COLO668 (cell line): ENCODE measurements at regions not wholly inside any gene's neighbourhood (a gene's known extent, or its start where the extent isn't known, plus 50 kb on each side); places are given as distances from the start of the nearest gene placed in this dataset.

Source experiments
- DNase-seq: peaks from one replicate; lab custom pipeline; 2025; ENCODE audit not compliant: unreplicated experiment; lab: John Stamatoyannopoulos, UW

DNA sequence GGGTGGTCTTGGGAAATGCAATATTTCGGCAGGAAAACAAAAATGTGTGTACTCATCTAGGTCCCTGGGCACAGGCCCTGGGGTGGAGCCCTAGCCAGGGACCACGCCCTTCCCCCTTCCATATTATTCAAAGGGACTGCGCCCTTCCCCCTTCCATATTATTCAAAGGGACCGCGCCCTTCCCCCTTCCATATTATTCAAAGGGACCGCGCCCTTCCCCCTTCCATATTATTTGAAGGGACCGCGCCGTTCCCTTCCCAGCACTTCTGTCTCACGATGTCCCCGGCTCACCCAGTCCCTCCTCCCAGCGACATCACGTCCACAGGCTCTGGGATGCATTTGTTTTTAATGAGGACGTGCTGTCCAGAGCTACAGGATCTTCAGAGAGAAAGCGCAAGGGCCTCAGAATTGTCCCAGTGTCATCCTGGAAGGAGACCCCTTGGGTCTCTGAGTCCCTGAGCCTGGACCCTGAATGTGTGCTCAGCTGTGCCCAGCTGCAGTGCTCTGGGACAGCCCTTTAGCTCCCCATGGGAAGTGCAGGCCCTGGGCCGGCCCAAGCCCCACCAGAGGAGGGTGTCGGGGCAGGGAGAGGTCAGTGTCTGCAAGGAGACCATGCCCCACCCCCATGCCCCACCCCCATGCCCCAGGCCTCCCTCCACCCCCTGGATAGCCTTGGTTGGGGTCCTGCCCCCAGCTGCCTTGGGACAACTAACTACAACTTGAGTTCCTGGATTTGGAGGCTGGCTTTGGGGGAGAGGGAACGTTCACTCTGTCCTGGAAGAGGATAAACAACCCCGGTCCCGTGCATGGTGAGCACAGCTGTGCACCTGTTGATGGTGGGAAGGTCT is 810.0 kb downstream of the BRD1 start:
- no peak for DNase-seq

DNA sequence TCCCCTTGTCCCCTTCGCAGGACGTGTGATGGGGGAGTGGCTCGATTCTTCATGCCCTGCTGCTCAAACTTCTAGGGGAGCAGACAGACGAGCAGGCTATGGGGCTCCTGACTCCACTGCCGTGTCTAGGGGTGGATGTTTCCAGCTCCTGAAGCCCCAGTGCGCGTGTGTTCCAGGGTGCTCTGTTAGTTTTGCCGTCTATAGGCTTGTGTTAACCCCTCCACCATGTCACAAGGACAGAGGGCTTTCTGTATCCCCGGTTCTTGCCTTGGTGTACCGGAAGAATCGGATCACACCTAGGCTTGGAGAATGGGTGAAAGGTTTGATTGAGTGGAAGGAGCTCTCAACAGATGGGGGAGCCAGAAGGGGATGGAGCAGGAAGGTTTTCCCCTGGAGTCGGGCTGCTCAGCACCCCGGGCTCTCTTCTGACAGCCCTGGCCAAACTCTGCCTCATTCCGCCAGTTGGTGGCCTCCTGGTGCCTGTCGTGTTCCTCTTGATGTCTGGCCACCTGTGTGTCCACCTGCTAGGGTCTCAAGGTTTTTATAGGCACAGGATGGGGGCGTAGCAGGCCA is 810.7 kb downstream of the BRD1 start:
- DNase-seq: no peak

DNA sequence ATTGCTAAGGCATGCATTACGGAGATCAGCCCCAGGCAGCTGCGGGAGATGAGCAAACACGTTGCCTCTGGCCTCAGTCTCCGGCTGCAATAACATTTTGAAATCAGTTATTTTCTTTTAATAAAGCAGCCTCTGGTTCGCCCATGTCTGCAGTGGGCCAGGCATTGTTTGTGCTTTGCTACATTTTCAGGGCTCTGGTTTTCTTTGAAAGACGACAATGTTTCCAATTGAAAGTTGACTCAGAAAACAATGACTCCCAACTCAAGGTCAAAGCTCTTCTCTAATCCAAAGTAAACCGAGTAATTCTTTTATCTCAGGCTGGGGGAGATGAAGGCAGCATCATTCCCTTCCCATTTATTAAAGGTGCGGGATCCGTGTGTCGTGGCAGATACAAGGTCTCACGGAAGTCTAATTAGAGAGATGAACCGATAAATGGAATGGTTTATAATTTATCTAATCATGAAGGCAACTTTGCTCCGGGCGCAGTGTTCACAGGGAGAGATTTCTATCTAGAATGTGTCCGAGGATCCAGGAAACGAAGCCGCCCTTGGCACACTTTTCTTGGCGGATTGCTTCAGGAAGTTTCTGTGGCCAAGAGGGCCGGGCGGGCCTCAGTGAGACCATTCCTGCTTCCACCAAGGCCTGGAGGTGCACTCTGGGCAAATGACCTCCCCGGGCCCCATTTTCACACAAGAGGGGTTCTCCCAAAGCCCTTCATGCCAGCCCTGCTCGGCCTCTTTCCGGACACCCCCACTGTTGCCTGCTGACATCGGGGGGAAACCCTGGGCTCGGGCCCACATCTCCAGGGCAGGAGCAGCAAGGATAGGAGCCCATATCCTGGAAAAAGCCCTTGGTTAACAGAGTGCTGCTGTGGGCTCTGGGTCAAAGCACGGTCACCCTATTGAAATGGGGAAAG is 811.4 kb downstream of the BRD1 start:
- DNase-seq: no peak

DNA sequence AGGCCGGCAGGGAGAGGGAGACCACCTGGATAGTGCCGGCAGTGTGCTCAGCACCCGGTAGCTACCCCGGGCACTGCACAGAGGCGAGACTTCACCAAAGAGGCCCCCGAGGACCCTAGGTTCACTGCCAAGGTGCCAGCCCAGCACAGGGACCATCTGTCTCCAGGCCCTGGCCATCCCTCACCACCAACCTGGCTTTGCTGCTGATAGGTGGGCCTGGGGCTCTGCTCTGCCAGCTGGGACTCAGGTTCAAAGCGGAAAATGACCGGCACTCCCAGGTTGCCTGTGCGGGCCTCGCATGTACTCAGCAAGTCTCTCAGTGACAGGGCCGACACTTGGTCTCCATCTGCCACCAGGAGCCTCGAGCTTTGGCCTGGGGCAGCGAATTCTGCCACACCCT is 812.2 kb downstream of the BRD1 start:
- DNase-seq: no peak

DNA sequence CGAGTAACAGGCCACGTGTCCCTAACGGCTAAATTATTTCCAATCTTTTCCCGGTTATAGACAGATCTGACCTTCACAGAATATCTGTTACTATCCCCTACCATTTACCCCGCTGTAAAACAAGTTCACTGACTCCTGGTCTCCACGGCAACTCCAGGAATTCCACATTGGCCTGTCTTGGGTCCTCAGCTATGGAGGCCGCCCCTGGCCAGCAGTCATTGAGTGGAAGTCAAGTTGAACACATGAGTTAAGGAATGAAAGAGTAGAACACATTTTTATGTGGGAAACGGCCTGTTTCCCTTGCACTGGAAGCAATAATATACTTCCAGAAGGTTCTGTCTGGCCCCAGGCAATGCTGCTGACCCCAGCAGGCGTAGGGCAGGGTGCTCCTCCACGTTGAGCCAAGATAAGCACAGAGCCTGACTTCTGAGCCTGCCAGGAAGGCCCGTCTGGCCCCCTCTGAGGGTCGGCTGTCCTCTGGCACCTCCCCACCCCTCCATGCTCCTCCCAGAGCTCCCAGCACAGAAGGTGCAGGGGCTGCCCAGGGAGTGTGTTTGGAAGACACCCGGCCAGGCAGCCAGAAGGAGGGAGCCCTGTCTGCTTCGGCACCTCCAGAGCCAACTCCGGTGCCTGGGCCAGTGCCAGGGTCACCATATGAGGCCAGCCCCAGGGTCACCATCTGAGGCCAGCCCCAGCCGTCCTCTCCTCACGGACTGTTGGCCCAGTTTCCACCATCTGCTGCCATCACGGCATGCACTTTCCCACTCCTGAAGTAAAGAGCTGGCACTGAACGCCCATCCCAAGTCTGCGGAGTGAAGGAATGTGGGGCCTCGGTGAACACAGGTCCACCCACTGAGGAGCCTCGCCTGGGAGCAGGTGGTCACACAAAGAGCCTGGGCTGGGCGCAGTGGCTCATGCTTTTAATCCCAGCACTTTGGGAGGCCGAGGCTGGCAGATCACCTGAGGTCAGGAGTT is 813.2 kb downstream of the BRD1 start:
- no peak for DNase-seq

DNA sequence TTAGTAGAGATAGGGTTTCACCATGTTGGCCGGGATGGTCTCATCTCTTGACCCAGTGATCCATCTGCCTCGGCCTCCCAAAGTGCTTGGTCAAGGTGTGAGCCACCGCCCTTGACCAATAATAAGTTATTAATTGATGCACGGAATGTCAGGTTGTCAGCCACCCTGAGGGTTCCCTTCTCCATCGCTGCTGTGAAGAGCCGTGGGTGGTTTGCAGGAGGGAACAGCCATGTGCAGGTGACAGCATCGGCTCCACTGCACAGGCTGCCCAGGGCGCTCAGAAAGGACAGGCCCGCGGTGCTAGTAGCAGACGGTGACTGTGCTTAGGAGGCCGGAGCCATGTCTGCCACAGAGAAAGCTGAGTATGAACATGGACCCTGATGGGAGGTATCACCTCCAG is 814.0 kb downstream of the BRD1 start:
- no peak for DNase-seq

DNA sequence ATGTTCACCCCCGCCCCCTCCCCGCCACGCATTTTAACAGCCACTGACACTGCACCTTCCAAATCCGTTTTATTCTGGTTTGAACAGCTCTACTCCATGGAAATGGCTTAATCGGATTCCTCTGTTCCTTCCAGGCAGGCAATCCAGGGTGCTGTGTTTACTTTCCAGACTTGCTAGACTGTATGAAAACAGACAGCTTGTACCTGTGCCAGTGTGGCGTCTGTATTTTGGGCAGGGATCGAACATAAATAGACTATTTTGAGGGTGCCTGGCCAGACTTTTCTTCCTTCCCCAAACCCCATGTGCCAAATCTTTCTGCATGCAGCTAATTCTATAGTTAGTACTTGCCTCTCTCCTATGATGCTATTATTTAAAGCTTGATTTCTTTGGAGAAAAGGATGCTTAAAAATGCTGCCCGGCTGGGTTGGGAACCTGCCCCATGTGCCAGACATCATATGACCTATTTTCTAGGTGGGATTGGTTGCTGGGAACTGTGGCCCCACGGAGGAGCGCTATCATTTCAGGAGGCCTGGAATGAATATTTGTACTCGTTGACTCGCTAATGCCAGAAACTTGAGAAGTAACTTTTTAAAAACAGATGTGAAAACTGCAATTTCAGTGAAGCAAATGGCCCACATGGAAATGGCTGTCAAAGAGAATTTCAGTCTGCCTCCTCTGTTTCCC is 814.8 kb downstream of the BRD1 start:
- DNase-seq: no peak

- DNase-seq: no peak
Observed at GRCh38 chr22:49011769-49012648, 815.7 kb downstream of the BRD1 start.

DNA sequence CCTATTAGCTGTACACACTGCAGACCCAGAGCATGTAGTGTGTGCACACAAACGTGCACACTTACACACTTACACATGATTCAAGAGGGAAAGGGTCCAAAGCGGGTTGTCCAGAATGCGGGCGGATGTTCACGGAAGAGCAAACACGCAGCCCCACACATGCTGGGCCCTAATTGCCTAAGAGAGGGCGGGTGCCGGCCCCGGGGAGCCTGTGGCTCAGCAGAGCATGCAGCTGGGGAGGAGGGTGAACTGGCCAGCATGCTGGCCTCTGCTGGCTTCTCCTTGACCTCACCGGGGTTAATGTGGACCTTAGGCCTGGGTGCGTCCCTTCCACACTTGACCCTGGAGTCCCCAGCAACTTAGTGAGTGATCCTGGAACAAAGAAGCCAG is 816.3 kb downstream of the BRD1 start:
- no peak for DNase-seq

GRCh38 chr22:49010901-49011300 is 816.8 kb downstream of the BRD1 start:
- DNase-seq: no peak

GRCh38 chr22:49010070-49010863 is 817.4 kb downstream of the BRD1 start:
- no peak for DNase-seq

- no peak for DNase-seq
Observed at GRCh38 chr22:49009359-49010063, 818.2 kb downstream of the BRD1 start.

DNA sequence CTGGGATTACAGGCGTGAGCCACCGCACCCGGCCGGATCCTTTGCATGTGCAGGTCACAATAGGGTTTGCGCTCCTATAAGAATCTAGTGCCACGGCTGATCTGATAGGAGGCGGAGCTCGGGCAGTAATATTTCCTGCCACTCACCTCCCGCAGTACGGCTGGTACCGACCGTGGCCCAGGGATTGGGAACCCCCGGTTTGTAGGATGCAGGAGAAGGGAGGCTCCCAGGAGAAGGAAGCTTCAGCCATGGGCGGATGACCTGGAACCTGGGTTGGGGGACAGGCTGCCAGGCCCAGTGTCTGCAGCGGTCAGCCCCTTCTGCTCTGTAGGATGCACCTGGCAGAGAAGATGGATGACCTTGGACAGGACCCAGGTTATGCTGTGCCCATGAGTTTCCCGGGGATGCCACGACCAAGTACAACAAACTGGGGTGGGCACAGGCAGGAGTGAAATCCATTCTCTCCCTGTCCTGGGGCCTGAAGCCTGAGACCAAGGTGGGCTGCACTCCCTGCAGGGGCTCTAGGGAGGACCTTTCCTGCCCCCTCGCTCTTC is 818.9 kb downstream of the BRD1 start:
- DNase-seq: no peak

- no peak for DNase-seq
Observed at GRCh38 chr22:49007013-49007653, 820.5 kb downstream of the BRD1 start.

DNA sequence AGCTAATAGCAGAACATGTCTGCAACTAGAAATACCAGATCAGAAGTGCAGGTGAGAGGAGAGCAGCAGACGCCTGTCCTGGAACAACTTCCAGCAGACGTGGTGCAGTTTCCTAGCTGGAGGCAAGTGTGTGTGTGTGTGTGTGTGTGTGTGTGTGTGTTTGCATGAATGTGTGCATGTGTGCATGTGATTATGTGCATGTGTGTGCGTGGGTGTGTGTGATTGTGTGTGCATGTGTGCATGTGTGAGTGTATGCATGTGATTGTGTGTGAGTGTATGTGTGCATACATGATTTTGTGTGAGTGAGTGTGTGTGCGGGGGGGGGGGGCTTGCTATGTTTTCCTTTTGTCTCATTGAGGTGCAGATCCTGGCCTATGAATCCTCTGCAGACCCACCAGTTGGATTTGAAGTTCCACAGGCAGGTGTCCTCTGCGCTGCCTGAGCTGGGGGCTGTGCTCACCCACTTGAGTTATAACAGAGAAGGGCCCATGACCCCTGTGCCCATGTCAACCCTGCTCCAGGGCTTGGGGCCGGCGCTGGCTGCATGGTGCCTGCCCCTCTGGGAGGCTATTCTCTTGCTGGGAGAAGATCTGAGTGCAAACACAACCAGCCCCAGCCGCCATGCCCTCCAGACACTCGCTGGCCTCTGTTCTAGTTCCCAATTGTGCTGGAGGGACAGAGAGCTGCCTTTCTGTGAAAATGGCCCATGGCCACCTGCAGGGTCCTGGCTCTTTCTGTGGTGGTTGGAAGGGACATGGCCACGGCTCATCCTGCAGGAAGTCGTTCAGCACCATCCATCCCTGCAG is 821.3 kb downstream of the BRD1 start:
- DNase-seq: no peak

GRCh38 chr22:49005557-49005956 is 822.1 kb downstream of the BRD1 start:
- no peak for DNase-seq
